ENCODE measurements at regions not wholly inside any gene's neighbourhood (a gene's known extent, or its start where the extent isn't known, plus 50 kb on each side); places are given as distances from the start of the nearest gene placed in this dataset.

DNA sequence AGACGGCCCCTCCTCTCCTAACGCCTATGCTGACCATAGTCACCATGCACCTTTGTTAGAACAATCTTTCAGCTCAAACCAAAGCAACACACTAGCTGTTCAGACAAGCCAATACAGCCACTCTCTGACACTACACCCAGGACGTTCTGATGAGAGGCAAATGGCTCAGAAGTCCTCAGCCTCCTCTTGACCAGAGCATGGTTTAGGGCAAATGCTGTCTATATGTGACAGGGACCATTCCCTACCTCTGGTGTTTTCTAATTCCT lies 264.8 kb upstream of the HES1 start:
- no peak for TF ChIP-seq POLR2A (IDR thresholded peaks at IDR 0.05; ENCODE audit: low read depth, low read length)
- no peak for TF ChIP-seq PAX5 (IDR thresholded peaks at IDR 0.05; ENCODE audit: insufficient read depth, low read length, severe bottlenecking)
